GM21526 (cell line): ENCODE measurements at regions not wholly inside any gene's neighbourhood (a gene's known extent, or its start where the extent isn't known, plus 50 kb on each side); places are given as distances from the start of the nearest gene placed in this dataset.
A peak's percentile ranks its signal among the peaks of the same experiment; 100 is the strongest.

Source experiments
- ATAC-seq: cut with Tn5 transposase; IDR thresholded peaks from one replicate; pipeline ENCODE4 v1.9.1; 2021; ENCODE audit warnings: moderate library complexity; ENCODE audit not compliant: unreplicated experiment, low FRiP score

DNA sequence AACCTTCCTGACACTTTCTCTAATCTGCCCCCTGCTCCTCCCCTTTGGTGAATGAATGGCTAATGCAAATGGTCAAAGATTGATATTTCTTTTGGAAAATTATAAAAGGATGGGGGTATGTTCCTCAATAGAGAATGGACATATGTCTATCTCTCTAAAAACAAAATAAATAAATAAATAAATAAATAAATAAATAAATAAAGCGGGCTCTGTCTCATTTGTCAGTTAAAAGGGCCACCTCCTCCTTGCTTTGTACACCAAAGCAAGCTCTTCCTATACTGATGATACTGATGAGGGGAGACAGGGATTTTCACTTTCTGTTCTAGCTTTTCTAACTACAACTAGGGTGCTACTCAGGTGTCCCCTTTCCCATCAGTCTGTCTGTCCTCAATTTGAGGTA, 135.5 kb upstream of the SPACA1 start:
- ATAC-seq, result no peak

DNA sequence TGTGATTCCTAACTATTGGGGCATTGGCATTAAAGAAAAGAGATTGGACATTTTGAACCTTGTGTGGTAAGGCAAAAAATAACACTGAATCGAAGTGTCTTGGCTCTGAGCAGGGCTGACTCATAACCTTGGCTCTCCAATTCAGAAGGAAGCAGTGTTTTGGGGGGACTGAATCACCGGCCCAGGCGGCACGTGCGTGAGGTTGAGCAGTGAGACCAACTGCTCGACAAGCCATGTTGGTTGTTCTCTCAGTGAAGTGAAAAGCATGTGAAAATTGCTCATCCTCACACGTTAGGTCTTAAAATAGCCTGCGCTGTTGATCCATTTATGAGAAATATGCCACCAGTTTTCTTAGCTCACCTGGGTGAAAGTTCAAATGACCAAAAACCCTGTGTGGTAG, 137.8 kb upstream of the SPACA1 start:
- ATAC-seq, result no peak

DNA sequence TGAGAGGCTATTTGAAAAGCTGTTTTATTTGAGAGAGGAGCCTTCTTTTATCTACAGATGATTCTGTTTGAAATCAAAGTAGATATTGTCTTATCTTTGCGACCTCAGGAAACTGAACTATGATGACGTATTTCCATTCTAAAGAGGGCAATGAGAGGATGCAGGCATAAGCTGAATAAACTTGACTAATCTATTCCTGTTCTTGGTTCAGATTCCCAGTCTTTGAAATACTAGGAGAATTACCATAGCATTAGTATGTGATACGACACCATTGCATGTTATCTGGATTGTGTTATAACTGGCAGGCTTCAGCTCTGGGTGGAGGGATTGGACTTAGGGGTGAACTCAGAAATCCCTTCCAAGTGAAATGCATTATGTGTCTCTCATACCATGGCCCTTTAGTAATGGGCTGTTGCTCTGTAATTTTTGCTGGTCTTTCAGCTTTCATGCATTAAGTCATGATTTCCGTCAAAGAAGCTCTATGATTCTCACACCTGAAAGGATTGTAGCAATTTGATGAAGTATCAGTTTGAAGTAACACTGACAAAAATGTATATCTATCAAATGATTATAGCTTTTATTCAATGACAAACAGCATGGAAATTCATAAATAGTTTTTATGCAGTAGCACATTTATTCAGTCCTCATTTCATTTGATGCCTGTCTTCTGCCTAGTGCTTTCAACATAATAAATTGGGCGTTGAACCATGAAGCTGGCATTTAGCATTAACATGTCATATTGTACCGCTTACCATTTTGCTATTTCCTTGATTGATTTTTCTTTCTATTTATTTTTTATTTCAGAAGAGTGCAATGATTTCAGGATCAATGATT, 138.4 kb upstream of the SPACA1 start:
- ATAC-seq, result no peak

DNA sequence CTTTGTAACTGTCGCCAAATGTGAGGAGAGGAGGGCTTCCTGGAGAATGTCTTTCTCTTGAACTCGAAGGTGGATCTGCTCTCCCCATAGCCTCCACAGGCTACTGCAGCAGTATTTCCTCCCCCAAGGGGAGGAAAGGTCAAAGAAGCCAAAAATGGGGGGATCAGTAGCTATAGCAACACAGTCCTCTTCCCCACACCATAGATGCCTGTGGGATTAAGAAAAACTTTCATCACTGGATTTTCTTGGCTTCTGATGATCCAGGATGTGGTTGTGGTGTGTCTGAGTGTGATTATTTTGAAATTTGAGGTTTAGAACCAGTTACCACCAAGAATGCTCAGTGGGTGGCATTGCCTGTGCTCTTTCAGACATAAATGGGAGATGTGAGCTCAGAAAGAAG, 140.1 kb upstream of the SPACA1 start:
- ATAC-seq, result no peak

DNA sequence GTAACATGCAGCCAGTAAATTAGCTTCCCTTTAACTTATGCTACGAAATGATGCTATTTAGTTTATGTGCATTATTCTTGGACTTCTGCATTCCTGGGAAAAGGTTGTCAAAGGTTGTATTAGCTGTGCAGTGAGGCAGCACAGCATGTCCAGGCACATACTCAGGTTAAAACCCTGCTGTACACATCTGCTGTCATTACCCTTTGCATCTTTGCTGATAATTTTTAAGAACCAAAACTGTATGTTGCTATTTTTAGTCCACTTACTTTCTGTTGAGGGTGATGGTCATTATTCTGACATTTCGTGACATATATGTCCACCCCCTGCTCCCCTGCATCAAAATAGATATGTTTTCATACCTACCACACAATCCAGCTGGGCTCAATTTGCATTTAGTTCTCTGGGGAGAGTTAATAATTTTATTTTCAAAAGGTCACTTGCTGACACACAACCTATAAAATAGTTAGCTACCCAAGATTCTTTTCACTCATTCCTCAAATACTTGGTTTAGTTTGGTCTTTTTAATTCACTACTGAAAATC, 142.5 kb upstream of the SPACA1 start:
- peak; percentile 76 for ATAC-seq

DNA sequence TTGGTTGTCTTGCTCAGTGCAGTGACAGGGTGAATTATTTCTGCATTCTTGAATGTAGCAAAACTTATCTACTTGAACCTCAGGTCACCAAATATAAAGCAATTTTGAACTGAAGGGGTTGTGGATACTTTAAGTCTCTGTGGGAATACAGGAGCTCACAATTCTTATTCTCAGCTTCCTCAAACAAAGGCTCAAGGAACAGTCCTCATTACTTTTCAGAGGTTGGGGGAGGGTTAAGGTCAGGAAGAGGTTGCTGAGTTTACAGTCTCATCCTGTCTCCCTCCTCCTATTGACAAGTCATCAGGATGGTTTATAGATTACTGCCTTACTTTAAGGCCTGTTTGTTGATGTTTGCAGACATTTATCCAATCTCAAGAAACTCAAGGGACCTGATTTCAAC, 143.6 kb upstream of the SPACA1 start:
- ATAC-seq, result no peak

DNA sequence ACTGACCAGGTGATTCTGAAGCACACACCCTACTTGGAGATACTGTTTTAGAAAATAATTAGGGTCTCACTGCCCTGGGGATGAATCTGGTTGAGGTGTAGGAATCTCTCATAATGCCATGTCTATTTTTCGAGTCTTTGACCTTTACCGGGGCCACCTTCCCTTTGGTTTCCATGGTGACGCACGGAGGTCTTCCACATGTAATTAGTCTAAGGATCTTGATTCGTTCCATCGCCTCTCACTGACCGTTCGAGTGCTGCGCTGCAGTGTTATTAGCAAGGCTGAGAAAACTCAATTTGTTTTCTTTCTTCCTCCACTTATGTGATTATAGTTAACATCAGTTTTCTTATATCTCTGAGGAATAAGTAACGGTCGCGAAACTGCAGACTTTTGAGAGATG, 144.3 kb upstream of the SPACA1 start:
- no peak for ATAC-seq

DNA sequence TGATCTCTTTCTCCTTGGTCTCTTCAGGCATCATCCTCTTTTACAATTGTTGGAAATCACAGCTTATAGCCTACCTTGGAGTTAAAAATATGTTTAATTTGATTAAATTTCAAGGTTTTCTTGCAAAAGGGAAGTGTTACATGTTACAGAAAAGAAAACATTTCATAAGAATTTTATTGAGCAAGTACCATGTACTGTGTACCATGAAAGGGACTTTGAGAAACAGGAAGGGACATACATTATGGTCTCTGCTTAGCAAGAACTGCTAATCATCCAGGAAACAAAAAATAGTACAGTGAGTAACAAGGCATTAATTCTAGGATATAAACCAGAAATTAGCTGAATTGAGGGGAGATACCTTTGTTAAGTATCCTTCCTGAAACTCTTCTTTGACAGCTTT, 145.3 kb upstream of the SPACA1 start:
- no peak for ATAC-seq

DNA sequence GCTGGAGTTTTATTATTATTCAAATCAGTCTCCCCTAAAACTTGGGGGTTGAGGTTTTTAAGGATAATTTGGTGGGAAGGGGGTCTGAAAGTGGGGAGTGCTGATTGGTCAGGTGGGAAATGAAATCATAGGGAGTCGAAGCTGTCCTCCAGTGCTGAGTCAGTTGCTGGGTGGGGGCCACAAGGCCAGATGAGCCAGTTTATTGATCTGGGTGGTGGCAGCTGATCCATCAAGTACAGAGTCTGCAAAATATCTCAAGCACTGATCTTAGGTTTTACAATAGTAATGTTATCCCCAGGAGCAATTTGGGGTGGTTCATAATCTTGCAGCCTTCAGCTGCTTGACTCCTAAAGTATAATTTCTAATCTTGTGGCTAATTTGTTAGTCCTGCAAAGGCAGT, 146.0 kb upstream of the SPACA1 start:
- no peak for ATAC-seq

DNA sequence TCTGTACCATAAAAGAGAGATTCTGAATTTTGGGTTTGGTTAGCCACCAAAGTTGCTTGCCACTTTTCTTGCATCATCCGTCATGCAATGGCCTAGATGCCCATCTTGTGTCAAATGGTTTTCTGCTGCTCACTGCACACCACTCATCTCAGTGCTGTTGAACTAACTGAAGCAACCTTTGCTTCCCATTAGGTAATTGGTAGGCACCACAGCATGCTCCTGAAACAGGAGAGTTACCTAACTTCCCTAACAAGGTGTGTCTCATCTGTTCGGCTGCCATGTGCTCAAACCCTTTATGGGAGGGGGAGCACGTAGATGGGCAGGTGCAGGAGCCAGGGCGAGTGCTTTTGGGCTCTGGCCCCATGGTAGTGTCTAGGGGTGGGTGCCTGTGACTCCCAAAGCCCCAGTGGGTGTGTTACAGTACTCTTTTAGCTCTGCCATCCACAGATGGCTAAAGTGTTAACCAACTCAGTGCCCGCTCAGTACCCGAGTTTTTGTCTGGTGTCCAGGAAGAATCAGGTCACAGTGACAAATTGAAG, 147.4 kb upstream of the SPACA1 start:
- ATAC-seq, result no peak

DNA sequence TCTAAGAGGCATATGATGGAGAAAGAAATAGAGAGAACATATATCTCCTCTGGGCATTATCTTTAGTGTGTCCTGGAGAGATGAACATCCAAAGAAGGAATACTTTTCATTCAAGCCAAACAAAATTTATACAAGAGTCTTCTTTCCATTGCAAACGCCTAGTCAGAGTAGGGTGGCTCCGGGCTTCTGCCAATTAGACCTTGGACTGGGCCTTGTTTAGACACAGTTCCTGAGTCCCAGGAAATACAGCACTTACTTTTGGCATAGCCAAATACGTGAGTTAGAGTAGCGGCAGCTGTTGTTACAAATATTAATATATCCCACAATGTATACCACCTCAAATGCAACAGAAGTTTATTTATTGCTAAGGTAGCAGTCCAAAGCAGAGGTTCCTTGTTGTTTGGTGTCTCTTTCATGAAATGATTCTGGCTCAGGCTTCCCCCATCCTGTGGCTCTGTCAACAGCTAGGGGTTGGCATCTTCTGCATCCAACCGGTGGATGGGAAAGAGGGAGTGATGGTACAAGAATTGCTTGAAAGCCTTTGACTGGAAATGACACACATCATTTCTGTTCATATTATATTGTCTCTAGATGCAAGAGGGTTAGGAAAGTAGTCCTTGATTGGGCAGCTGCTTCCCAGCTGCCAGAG, 148.0 kb upstream of the SPACA1 start:
- no peak for ATAC-seq

DNA sequence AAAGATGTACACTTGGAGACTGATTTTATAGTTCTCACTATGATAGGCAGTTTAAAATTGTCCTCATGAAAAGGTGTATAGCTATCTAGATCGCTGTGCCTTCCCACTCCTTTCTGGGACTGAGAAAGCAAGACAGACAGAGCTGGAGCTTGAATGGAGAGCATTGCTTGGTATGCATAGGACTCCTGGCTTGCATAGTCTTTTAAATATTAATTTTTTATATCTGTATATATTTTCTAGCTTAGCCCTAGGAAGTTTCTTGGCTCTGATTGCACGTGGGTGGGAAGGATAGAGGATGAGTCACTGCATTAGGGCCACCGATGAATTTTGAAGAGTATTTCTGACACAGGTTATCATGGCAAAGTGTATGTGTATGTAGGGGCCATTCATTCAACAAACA, 150.0 kb upstream of the SPACA1 start:
- ATAC-seq, result no peak

DNA sequence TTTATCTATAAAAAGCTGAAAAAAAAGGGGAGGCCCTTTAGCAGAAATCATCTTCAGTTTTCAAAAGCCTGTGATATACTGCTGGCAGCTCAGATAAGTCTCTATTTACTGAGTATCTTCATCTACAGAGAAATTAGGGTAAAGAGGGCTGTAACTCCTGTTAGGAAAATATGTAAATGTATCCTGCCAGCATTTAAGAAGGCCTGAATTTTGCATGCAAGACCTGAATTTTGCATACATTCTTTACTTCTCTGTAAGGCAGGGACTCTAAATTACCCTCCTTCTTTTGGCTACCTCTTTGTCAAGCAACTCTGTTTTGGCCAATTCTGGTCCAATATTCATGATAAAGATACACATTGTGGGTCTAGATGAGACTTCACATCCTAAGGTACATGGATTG, 150.6 kb upstream of the SPACA1 start:
- no peak for ATAC-seq

DNA sequence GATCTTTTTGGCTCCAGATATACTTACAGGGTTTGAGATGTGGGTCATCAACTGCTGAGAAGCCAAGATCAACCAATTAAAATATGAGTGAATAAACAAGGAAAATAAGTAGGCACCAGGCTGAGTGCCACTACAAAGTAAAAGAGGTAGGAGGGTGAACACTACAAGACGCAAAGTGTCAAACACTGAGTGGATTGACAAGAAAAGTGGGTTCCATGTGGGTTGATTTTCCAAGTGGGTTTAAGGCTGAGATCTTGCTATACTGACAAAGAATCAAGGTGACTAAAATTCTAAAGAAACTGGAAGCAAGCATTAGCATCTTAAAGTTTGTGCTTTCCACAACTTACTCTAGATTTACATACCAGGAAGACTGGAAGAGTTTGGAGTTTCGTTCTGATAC, 160.4 kb upstream of the SPACA1 start:
- no peak for ATAC-seq

DNA sequence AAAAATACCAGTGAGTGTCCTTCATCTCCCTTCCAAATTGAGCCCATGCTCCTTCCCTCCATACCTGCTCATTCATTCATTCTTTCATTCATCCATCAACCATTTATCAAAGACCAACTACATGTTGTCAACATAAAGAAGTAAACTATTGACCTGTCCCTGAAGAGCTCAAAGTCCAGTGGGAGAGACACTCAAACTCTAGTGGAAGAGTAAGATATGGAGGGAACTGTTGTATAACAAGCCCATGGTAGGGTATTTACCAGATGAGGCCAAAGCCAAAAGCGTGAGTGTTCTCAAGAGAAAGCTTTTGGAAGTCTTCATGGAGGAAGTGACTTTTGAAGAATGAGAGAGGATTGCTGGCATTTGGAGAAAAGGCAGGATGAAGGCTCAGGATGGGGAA, 163.4 kb upstream of the SPACA1 start:
- no peak for ATAC-seq

DNA sequence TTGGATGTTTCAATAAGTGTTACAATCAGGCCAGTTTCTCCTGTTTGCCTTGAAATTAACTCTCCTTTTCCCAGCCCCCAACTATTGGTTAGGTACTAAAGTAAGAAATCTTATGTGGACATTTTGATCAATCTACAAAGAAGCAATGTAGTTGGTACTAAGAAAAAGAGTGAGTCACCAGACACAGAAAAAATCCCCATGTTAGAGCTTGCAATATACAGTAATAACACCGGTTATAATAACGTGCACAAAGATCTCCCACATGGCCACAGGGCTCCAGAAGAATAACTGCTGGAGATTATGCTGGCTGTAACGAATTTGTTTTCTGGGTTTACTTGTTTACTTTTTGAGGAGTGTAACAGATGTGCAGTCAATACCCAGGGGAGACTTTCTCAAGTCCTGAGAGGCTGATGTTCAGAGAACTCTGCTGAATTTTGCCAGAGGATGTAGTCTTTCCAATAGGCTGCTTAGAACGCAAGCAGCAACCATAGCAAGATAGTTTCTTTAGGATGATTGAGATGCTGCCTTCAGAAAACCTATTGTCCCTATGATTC, 166.2 kb upstream of the SPACA1 start:
- ATAC-seq, result no peak

DNA sequence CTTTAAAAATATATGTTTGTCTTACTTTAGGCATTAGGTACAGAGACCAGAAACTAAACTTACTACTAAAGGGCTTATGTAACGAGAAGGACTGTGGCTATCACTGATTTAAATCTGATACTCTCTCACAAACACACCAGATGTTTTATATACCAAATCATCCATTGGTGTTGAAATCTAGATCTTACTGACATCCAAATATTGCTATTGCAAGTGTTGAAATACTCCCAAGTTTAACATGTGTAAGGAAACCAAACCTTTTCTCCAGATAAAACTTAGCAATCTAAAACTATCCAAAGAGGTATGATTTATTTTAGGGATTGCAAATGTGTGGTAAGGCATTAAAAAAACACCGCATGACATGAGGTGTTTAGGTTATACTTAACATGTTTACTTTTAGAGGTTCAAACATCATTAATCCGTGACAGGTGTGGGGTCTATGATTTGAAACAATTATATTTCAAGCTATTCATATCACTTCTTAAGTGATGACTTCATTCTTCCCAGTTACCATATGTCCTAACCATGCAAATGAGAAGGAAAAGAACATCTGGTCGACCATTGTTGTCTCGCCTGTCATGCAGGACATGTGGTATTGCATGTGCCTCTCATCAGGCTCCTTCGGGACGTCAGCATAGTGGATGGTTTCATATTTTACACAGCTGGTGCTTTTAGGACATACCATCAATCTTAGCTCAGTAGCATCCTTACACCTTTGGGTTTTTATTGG, 168.3 kb upstream of the SPACA1 start:
- ATAC-seq, result no peak

DNA sequence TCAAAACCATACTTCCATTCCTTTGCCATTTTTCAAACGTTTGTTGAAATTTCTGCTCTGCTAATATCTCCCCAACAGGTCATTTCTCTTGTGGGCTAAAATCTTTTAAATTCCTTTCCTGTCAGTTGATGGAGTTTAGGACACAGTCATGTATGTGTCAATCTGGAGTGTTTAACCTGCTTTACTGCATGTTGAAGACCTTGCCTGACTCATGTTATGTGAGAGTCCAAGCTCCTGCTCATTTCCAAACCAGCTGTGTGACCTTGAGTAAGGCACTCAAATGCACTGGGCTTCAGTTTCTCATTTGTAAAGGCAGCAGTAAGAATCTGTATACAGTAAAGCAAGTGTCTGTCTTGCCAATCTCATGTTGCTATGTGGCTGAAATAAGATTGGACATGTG, 171.9 kb upstream of the SPACA1 start:
- ATAC-seq, result no peak

DNA sequence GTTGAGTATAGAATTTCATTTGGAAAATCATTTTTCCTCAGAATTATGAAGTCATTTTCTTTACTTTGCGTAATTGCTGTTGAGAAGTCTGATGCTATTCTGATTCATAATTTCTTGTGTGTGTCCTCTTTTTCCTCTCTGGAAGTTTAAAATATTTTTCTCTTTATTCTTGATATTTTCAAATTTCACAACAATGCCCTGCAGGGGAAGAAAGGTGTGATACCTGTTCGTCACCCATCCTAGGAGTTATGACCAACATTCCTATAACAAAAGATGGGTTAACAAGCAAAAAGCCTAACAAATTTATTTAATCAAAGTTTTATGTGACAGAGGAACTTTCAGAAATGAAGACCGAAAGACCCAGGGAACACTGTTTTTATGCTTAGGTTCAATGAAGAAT, 171.5 kb upstream of the AKIRIN2 start:
- ATAC-seq, result no peak

DNA sequence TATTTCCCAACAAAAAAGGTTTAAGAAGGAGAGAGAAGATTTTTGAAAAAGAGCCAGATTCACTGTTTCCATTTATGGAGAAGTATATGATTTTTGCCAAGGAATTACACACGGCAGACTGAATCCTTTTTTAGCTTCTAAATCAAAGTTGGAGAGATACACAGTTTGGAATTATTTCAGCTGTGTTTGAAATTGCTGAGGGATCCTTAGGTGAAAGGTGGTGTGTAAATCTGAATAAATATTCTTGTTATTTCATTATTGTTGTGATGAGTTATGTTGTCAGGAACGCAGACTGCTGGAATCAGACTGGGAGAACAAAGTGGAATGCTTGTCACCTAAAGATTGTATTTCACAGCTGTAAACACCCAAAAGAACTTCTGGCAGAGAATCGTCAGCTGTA, 168.5 kb upstream of the AKIRIN2 start:
- no peak for ATAC-seq
